Tibial nerve (tissue), 4 donors: ENCODE measurements at regions not wholly inside any gene's neighbourhood (a gene's known extent, or its start where the extent isn't known, plus 50 kb on each side); places are given as distances from the start of the nearest gene placed in this dataset.

ENCODE experiments used
- EP300 ChIP-seq, 2 donors: sonication (generic); formaldehyde crosslinking; IDR thresholded peaks; one replicate each; pipeline ENCODE4 v1.6.1; 2017; ENCODE audit warnings: antibody characterized with exemption in 2 of 2, mild to moderate bottlenecking in 1 of 2
- POLR2A ChIP-seq, 2 donors: fragments of 450-650 bp; IDR thresholded peaks; one replicate each; pipeline ENCODE4 v1.6.1; 2017; ENCODE audit warnings: antibody characterized with exemption in 2 of 2, mild to moderate bottlenecking in 2 of 2, moderate library complexity in 2 of 2
- TF ChIP-seq, protein P1 (sequence below), 5 experiments: fragments of 200-600 bp in 3 of 5; fragments of 450-650 bp in 2 of 5; sonication (generic) in 3 of 5; IDR thresholded peaks; one replicate each; pipeline ENCODE4 v1.5.1; 2016 to 2019; ENCODE audit warnings: antibody characterized with exemption in 5 of 5, mild to moderate bottlenecking in 3 of 5, moderate library complexity in 2 of 5

DNA sequence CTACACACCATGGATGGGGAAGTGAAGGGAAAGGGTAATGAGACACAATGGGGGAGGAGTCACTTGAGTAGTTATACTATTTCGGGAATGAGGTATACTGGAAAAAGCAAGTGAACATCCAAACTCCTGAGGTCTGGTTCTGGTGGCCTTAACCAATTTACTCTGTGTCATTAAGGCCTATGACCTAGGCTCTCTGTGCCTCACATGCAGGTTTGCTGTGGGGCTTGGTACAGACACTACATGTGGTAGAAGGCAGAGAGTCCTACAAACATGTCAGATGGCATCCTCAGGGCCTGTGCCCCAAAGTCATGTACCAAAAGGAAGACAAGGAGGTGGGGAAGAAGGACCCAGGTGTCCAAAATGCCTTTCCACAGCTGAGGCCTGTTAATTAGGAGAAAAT, 98.9 kb downstream of the TRIM29 start:
- TF ChIP-seq, protein P1, sequence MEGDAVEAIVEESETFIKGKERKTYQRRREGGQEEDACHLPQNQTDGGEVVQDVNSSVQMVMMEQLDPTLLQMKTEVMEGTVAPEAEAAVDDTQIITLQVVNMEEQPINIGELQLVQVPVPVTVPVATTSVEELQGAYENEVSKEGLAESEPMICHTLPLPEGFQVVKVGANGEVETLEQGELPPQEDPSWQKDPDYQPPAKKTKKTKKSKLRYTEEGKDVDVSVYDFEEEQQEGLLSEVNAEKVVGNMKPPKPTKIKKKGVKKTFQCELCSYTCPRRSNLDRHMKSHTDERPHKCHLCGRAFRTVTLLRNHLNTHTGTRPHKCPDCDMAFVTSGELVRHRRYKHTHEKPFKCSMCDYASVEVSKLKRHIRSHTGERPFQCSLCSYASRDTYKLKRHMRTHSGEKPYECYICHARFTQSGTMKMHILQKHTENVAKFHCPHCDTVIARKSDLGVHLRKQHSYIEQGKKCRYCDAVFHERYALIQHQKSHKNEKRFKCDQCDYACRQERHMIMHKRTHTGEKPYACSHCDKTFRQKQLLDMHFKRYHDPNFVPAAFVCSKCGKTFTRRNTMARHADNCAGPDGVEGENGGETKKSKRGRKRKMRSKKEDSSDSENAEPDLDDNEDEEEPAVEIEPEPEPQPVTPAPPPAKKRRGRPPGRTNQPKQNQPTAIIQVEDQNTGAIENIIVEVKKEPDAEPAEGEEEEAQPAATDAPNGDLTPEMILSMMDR (IDR thresholded peaks at IDR 0.05), result no peak
- TF ChIP-seq POLR2A (IDR thresholded peaks at IDR 0.05), result no peak
- TF ChIP-seq EP300 (IDR thresholded peaks at IDR 0.05), result no peak
